ENCODE measurements at regions not wholly inside any gene's neighbourhood (a gene's known extent, or its start where the extent isn't known, plus 50 kb on each side); places are given as distances from the start of the nearest gene placed in this dataset.

DNA sequence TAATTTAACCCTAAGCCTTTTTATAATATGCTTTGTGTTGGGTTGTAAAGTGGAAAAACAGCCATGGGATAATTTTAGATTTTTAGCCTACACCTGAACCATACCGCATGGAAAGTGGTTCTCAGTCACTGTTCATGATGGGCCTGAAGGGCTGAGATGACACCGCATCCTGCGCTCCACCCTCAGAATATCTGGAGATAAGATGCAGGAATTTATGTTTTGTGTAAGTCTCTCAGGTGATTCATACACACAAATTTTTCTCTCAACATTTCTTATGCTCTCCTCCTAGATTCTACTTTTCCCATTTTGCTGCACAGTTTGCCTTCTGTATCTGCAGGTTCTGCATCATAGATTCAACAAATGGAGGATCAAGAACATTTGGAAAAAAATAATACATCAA, 191.3 kb upstream of the PHACTR1 start:
- TF ChIP-seq, protein P1, sequence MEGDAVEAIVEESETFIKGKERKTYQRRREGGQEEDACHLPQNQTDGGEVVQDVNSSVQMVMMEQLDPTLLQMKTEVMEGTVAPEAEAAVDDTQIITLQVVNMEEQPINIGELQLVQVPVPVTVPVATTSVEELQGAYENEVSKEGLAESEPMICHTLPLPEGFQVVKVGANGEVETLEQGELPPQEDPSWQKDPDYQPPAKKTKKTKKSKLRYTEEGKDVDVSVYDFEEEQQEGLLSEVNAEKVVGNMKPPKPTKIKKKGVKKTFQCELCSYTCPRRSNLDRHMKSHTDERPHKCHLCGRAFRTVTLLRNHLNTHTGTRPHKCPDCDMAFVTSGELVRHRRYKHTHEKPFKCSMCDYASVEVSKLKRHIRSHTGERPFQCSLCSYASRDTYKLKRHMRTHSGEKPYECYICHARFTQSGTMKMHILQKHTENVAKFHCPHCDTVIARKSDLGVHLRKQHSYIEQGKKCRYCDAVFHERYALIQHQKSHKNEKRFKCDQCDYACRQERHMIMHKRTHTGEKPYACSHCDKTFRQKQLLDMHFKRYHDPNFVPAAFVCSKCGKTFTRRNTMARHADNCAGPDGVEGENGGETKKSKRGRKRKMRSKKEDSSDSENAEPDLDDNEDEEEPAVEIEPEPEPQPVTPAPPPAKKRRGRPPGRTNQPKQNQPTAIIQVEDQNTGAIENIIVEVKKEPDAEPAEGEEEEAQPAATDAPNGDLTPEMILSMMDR (IDR thresholded peaks at IDR 0.05 in 8 of 11, conservative IDR thresholded peaks at IDR 0.05 in 3 of 11), result no peak
- TF ChIP-seq POLR2A (IDR thresholded peaks at IDR 0.05) (no peak), POLR2AphosphoS5 (IDR thresholded peaks at IDR 0.05) (no peak)

Measured in spleen (tissue), 7 donors.